Liver (tissue), 8 donors: ENCODE measurements at regions not wholly inside any gene's neighbourhood (a gene's known extent, or its start where the extent isn't known, plus 50 kb on each side); places are given as distances from the start of the nearest gene placed in this dataset.

ENCODE experiments used
- DNase-seq: peaks from one replicate; pipeline ENCODE4 v3.0.0-alpha.2; 2017; ENCODE audit warnings: low spot score
- H3K27ac ChIP-seq, 2 donors: one replicate each; pipeline ENCODE4 v1.7.0; 2013; ENCODE audit warnings: inconsistent platforms in 2 of 2, low read length in 2 of 2, control low read depth in 1 of 2, low read depth in 1 of 2, mild to moderate bottlenecking in 1 of 2
- H3K27me3 ChIP-seq, 4 donors: one replicate each; pipeline versions ENCODE4 v1.6.1 to v1.7.0; 2013; ENCODE audit warnings: low read length in 3 of 4, inconsistent platforms in 1 of 4, mild to moderate bottlenecking in 1 of 4, moderate library complexity in 1 of 4; ENCODE audit not compliant: control insufficient read depth in 4 of 4, insufficient read depth in 4 of 4
- H3K36me3 ChIP-seq, 4 donors: one replicate each; pipeline versions ENCODE4 v1.6.1 to v1.7.0; 2013; ENCODE audit warnings: low read length in 3 of 4, mild to moderate bottlenecking in 3 of 4, low read depth in 1 of 4, moderate library complexity in 1 of 4; ENCODE audit not compliant: control insufficient read depth in 4 of 4, insufficient read depth in 3 of 4
- H3K4me1 ChIP-seq, 4 donors: one replicate each; pipeline versions ENCODE4 v1.6.1 to v1.7.0; 2013; ENCODE audit warnings: low read length in 3 of 4, mild to moderate bottlenecking in 3 of 4, moderate library complexity in 1 of 4; ENCODE audit not compliant: control insufficient read depth in 4 of 4, insufficient read depth in 4 of 4
- H3K4me3 ChIP-seq, 3 donors: one replicate each; pipeline versions ENCODE4 v1.6.1 to v1.7.0; 2013; ENCODE audit warnings: low read length in 3 of 3, control low read depth in 1 of 3, low read depth in 1 of 3, mild to moderate bottlenecking in 1 of 3
- H3K9ac ChIP-seq, 2 donors: one replicate each; pipeline ENCODE4 v1.7.0; 2013; ENCODE audit warnings: low read length in 2 of 2, mild to moderate bottlenecking in 2 of 2, moderate library complexity in 2 of 2, control low read depth in 1 of 2, low read depth in 1 of 2
- H3K9me3 ChIP-seq, 4 donors: one replicate each; pipeline versions ENCODE4 v1.6.1 to v1.7.0; 2013; ENCODE audit warnings: low read length in 3 of 4; ENCODE audit not compliant: control insufficient read depth in 4 of 4
- ATF3 ChIP-seq: IDR thresholded peaks from 2 replicates; pipeline ENCODE4 v1.6.1; 2016; ENCODE audit warnings: antibody characterized with exemption
- CTCF ChIP-seq: fragments of 150-350 bp; IDR thresholded peaks from 2 replicates; pipeline ENCODE4 v1.5.1; 2017; ENCODE audit warnings: improper control_type of control experiment, low read depth, low read length; ENCODE audit not compliant: missing input control
- EGR1 ChIP-seq, 2 donors: IDR thresholded peaks; 2 replicates each; pipeline ENCODE4 v1.6.1; 2016 to 2018; ENCODE audit warnings: antibody characterized with exemption in 2 of 2, low read depth in 2 of 2
- FOXA1 ChIP-seq: IDR thresholded peaks from 2 replicates; pipeline ENCODE4 v1.6.1; 2016; ENCODE audit warnings: antibody characterized with exemption
- FOXA2 ChIP-seq: IDR thresholded peaks from 2 replicates; pipeline ENCODE4 v1.6.1; 2016; ENCODE audit warnings: antibody characterized with exemption
- GABPA ChIP-seq, 2 donors: IDR thresholded peaks in 1 of 2; conservative IDR thresholded peaks in 1 of 2; 2 replicates each; pipeline ENCODE4 v1.6.1; 2016; ENCODE audit warnings: antibody characterized with exemption in 2 of 2, mild to moderate bottlenecking in 1 of 2, moderate library complexity in 1 of 2
- HNF4A ChIP-seq, 2 donors: conservative IDR thresholded peaks; 2 replicates each; pipeline ENCODE4 v1.6.1; 2016; ENCODE audit warnings: antibody characterized with exemption in 2 of 2, mild to moderate bottlenecking in 2 of 2
- HNF4G ChIP-seq: IDR thresholded peaks from 2 replicates; pipeline ENCODE4 v1.6.1; 2016; ENCODE audit warnings: antibody characterized with exemption
- JUND ChIP-seq, 2 donors: IDR thresholded peaks; 2 replicates each; pipeline ENCODE4 v1.6.1; 2016; ENCODE audit warnings: antibody characterized with exemption in 2 of 2
- RAD21 ChIP-seq, 2 donors: IDR thresholded peaks; 2 replicates each; pipeline ENCODE4 v1.6.1; 2016; ENCODE audit warnings: antibody characterized with exemption in 2 of 2, mild to moderate bottlenecking in 2 of 2
- RXRA ChIP-seq, 2 donors: IDR thresholded peaks; 2 replicates each; pipeline ENCODE4 v1.6.1; 2017 to 2018; ENCODE audit warnings: antibody characterized with exemption in 2 of 2, mild to moderate bottlenecking in 1 of 2
- TAF1 ChIP-seq: conservative IDR thresholded peaks from 2 replicates; pipeline ENCODE4 v1.6.1; 2016; ENCODE audit warnings: antibody characterized with exemption, mild to moderate bottlenecking
- YY1 ChIP-seq: IDR thresholded peaks from 2 replicates; pipeline ENCODE4 v1.6.1; 2016; ENCODE audit warnings: antibody characterized with exemption, mild to moderate bottlenecking
- WGBS: extraction: QIAGEN DNeasy Blood & Tissue Kit; methylation state at CpG from one replicate; pipeline ENCODE4 v1.1.7; 2013; 5-methylcytosine and 5-hydroxymethylcytosine counted together
- TF ChIP-seq, protein P1 (sequence below): IDR thresholded peaks from 2 replicates; pipeline ENCODE4 v1.6.1; 2016; ENCODE audit warnings: antibody characterized with exemption, mild to moderate bottlenecking
- TF ChIP-seq, protein P2 (sequence below): IDR thresholded peaks from 2 replicates; pipeline ENCODE4 v1.6.1; 2016; ENCODE audit warnings: antibody characterized with exemption
- TF ChIP-seq, protein P3 (sequence below): IDR thresholded peaks from 2 replicates; pipeline ENCODE4 v1.6.1; 2016; ENCODE audit warnings: antibody characterized with exemption
- donor health status: healthy.
- donor health status: healthy.
- donor health status: healthy.
- donor health status: healthy.
- donor health status: healthy.

- H3K4me1 ChIP-seq: no peaks in the 10 kb centered on the region
- no peaks in the 10 kb centered on the region for H3K36me3 ChIP-seq
- 67% methylated on average over 8 of the region's 8 CpGs for WGBS
- H3K9me3 ChIP-seq: no peaks in the 10 kb centered on the region
- no peak overlapping the region for H3K9ac ChIP-seq
- DNase-seq: no peak
- H3K27ac ChIP-seq: no peak overlapping the region
- H3K27me3 ChIP-seq: no peaks in the 10 kb centered on the region
- H3K4me3 ChIP-seq: no peak overlapping the region
- TF ChIP-seq CTCF: no peak
- TF ChIP-seq RXRA (IDR thresholded peaks at IDR 0.05): no peak
- TF ChIP-seq, protein P1, sequence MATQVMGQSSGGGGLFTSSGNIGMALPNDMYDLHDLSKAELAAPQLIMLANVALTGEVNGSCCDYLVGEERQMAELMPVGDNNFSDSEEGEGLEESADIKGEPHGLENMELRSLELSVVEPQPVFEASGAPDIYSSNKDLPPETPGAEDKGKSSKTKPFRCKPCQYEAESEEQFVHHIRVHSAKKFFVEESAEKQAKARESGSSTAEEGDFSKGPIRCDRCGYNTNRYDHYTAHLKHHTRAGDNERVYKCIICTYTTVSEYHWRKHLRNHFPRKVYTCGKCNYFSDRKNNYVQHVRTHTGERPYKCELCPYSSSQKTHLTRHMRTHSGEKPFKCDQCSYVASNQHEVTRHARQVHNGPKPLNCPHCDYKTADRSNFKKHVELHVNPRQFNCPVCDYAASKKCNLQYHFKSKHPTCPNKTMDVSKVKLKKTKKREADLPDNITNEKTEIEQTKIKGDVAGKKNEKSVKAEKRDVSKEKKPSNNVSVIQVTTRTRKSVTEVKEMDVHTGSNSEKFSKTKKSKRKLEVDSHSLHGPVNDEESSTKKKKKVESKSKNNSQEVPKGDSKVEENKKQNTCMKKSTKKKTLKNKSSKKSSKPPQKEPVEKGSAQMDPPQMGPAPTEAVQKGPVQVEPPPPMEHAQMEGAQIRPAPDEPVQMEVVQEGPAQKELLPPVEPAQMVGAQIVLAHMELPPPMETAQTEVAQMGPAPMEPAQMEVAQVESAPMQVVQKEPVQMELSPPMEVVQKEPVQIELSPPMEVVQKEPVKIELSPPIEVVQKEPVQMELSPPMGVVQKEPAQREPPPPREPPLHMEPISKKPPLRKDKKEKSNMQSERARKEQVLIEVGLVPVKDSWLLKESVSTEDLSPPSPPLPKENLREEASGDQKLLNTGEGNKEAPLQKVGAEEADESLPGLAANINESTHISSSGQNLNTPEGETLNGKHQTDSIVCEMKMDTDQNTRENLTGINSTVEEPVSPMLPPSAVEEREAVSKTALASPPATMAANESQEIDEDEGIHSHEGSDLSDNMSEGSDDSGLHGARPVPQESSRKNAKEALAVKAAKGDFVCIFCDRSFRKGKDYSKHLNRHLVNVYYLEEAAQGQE: no peak
- no peak for TF ChIP-seq HNF4G
- TF ChIP-seq TAF1: no peak
- TF ChIP-seq FOXA1: no peak
- no peak for TF ChIP-seq FOXA2
- TF ChIP-seq EGR1 (IDR thresholded peaks at IDR 0.05; ENCODE audit: low read depth in 2 of 2): no peak
- TF ChIP-seq ATF3: no peak
- no peak for TF ChIP-seq YY1
- no peak for TF ChIP-seq RAD21 (IDR thresholded peaks at IDR 0.05)
- TF ChIP-seq JUND (IDR thresholded peaks at IDR 0.05): no peak
Measured at GRCh38 chr9:7394002-7394774, 405.4 kb downstream of the DMAC1 start.

- no peak for DNase-seq
- H3K27ac ChIP-seq: no peak overlapping the region
- H3K4me1 ChIP-seq: no peaks in the 10 kb centered on the region
- no peaks in the 10 kb centered on the region for H3K36me3 ChIP-seq
- H3K4me3 ChIP-seq: no peak overlapping the region
- WGBS: 89% methylated on average over 3 of the region's 3 CpGs
- no peaks in the 10 kb centered on the region for H3K27me3 ChIP-seq
- H3K9me3 ChIP-seq: no peaks in the 10 kb centered on the region
- no peak overlapping the region for H3K9ac ChIP-seq
- TF ChIP-seq TAF1 (no peak), FOXA1 (no peak), FOXA2 (no peak), RAD21 (IDR thresholded peaks at IDR 0.05) (no peak), ATF3 (no peak), HNF4A (conservative IDR thresholded peaks at IDR 0.05) (no peak), GABPA (IDR thresholded peaks at IDR 0.05 in 1 of 2, conservative IDR thresholded peaks at IDR 0.05 in 1 of 2) (no peak), HNF4G (no peak), CTCF (no peak), EGR1 (IDR thresholded peaks at IDR 0.05; ENCODE audit: low read depth in 2 of 2) (no peak)
- TF ChIP-seq, protein P2, sequence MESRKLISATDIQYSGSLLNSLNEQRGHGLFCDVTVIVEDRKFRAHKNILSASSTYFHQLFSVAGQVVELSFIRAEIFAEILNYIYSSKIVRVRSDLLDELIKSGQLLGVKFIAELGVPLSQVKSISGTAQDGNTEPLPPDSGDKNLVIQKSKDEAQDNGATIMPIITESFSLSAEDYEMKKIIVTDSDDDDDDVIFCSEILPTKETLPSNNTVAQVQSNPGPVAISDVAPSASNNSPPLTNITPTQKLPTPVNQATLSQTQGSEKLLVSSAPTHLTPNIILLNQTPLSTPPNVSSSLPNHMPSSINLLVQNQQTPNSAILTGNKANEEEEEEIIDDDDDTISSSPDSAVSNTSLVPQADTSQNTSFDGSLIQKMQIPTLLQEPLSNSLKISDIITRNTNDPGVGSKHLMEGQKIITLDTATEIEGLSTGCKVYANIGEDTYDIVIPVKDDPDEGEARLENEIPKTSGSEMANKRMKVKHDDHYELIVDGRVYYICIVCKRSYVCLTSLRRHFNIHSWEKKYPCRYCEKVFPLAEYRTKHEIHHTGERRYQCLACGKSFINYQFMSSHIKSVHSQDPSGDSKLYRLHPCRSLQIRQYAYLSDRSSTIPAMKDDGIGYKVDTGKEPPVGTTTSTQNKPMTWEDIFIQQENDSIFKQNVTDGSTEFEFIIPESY: no peak
- TF ChIP-seq, protein P1: no peak
- TF ChIP-seq, protein P3, sequence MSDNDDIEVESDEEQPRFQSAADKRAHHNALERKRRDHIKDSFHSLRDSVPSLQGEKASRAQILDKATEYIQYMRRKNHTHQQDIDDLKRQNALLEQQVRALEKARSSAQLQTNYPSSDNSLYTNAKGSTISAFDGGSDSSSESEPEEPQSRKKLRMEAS: no peak
Measured at GRCh38 chr9:7392148-7392547, 407.4 kb downstream of the DMAC1 start.
